Kidney (tissue), 13 donors: ENCODE measurements at regions not wholly inside any gene's neighbourhood (a gene's known extent, or its start where the extent isn't known, plus 50 kb on each side); places are given as distances from the start of the nearest gene placed in this dataset.

Source experiments
- DNase-seq, 5 donors: peaks; one replicate each; pipeline ENCODE4 v3.0.0-alpha.2; 2013 to 2020
- FAIRE-seq: peaks from 2 replicates; lab custom pipeline; 2012; peaks lifted over from hg19 to GRCh38; lab: Jason Lieb, UNC
- H3K27ac ChIP-seq, 2 donors: one replicate each; pipeline ENCODE4 v1.7.0; 2013; ENCODE audit warnings: low read depth in 2 of 2, low read length in 2 of 2, inconsistent platforms in 1 of 2
- H3K27me3 ChIP-seq: one replicate; pipeline ENCODE4 v1.7.1; 2013; ENCODE audit warnings: low read length, inconsistent platforms; ENCODE audit not compliant: control insufficient read depth, insufficient read depth
- H3K36me3 ChIP-seq, 3 donors: one replicate each; pipeline versions ENCODE4 v1.7.0 to v1.7.1; 2013; ENCODE audit warnings: low read length in 3 of 3, control low read depth in 1 of 3, inconsistent platforms in 1 of 3; ENCODE audit not compliant: insufficient read depth in 3 of 3, control insufficient read depth in 2 of 3
- H3K4me1 ChIP-seq, 3 donors: one replicate each; pipeline versions ENCODE4 v1.7.0 to v1.7.1; 2013; ENCODE audit warnings: low read length in 3 of 3, inconsistent platforms in 1 of 3, low read depth in 1 of 3; ENCODE audit not compliant: control insufficient read depth in 2 of 3, insufficient read depth in 2 of 3
- H3K4me3 ChIP-seq, 3 donors: one replicate each; pipeline versions ENCODE4 v1.7.0 to v1.8.1; 2013; ENCODE audit warnings: low read length in 3 of 3, control low read depth in 1 of 3, inconsistent platforms in 1 of 3
- H3K9ac ChIP-seq, 3 donors: one replicate each; pipeline versions ENCODE4 v1.7.0 to v1.7.1; 2013; ENCODE audit warnings: low read length in 3 of 3, control low read depth in 1 of 3, inconsistent platforms in 1 of 3
- H3K9me3 ChIP-seq, 3 donors: one replicate each; pipeline versions ENCODE4 v1.7.0 to v1.7.1; 2013; ENCODE audit warnings: low read length in 3 of 3, control low read depth in 1 of 3, inconsistent platforms in 1 of 3; ENCODE audit not compliant: control insufficient read depth in 2 of 3, insufficient read depth in 1 of 3
- CTCF ChIP-seq: IDR thresholded peaks from 3 replicates; pipeline ENCODE4 v1.5.1; 2012; ENCODE audit warnings: mild to moderate bottlenecking, moderate library complexity, borderline replicate concordance; ENCODE audit not compliant: insufficient read depth; ENCODE audit errors: extremely low read depth
- intact Hi-C: fragments of 100-400 bp; cut with DNase I; formaldehyde crosslinking; loops from one replicate; pipeline ENCODE4 v1.11.1; 2022
- donor health status: control.
- donor health status: control.
- donor health status: control.
- donor health status: control.
- donor health status: control.
- donor health status: DM: yes; HTN: yes; CAD: no.
- donor health status: Normal renal cell carcinoma (clear cell type).

- Histone ChIP-seq H3K27ac (no peak overlapping the region), H3K4me1 (no peaks in the 10 kb centered on the region), H3K4me3 (no peak overlapping the region), H3K9me3 (no peaks in the 10 kb centered on the region), H3K36me3 (no peaks in the 10 kb centered on the region), H3K27me3 (no peaks in the 10 kb centered on the region), H3K9ac (no peak overlapping the region)
- FAIRE-seq (no peak), DNase-seq (no peak)
- no peak for TF ChIP-seq CTCF
- intact Hi-C loops: no loop called here
Measured at GRCh38 chr1:73635021-73635420, 563.0 kb downstream of the LRRIQ3 start.

GRCh38 chr1:73627723-73628122, 570.3 kb downstream of the LRRIQ3 start:
- DNase-seq (no peak), FAIRE-seq (no peak)
- Histone ChIP-seq H3K9me3 (no peaks in the 10 kb centered on the region), H3K4me3 (no peak overlapping the region), H3K27ac (no peak overlapping the region), H3K4me1 (no peaks in the 10 kb centered on the region), H3K36me3 (no peaks in the 10 kb centered on the region), H3K9ac (no peak overlapping the region), H3K27me3 (no peaks in the 10 kb centered on the region)
- intact Hi-C loops: no loop called here
- TF ChIP-seq CTCF: no peak

- no peak overlapping the region for H3K4me3 ChIP-seq
- H3K27ac ChIP-seq: no peak overlapping the region
- no peak for FAIRE-seq
- intact Hi-C loops: no loop called here
- no peak for DNase-seq
- no peaks in the 10 kb centered on the region for H3K27me3 ChIP-seq
- no peak for TF ChIP-seq CTCF
- no peak overlapping the region for H3K9ac ChIP-seq
- H3K36me3 ChIP-seq: no peaks in the 10 kb centered on the region
- no peaks in the 10 kb centered on the region for H3K9me3 ChIP-seq
- H3K4me1 ChIP-seq: no peaks in the 10 kb centered on the region
Measured at GRCh38 chr1:73626326-73626725, 571.6 kb downstream of the LRRIQ3 start.

GRCh38 chr1:73623946-73624345, 574.0 kb downstream of the LRRIQ3 start:
- no peaks in the 10 kb centered on the region for H3K4me1 ChIP-seq
- intact Hi-C loops: no loop called here
- FAIRE-seq: no peak
- H3K4me3 ChIP-seq: no peak overlapping the region
- TF ChIP-seq CTCF: no peak
- H3K9ac ChIP-seq: no peak overlapping the region
- H3K36me3 ChIP-seq: no peaks in the 10 kb centered on the region
- H3K27ac ChIP-seq: no peak overlapping the region
- no peaks in the 10 kb centered on the region for H3K27me3 ChIP-seq
- no peaks in the 10 kb centered on the region for H3K9me3 ChIP-seq
- DNase-seq: no peak
